CD4-positive, alpha-beta T cell treated with Interleukin-6 for 4 hours (primary cell): ENCODE measurements at regions not wholly inside any gene's neighbourhood (a gene's known extent, or its start where the extent isn't known, plus 50 kb on each side); places are given as distances from the start of the nearest gene placed in this dataset.

Experiments
- DNase-seq: peaks from one replicate; pipeline ENCODE4 v3.0.0-alpha.2; 2020; ENCODE audit warnings: mixed read lengths

- no peak for DNase-seq
These were observed 94.3 kb downstream of the EDN1 start for GRCh38 chr6:12384357-12384912.

- no peak for DNase-seq
These were observed 95.2 kb downstream of the EDN1 start for GRCh38 chr6:12385316-12385715.

- no peak for DNase-seq
These were observed 96.7 kb downstream of the EDN1 start for GRCh38 chr6:12386816-12387215.

DNA sequence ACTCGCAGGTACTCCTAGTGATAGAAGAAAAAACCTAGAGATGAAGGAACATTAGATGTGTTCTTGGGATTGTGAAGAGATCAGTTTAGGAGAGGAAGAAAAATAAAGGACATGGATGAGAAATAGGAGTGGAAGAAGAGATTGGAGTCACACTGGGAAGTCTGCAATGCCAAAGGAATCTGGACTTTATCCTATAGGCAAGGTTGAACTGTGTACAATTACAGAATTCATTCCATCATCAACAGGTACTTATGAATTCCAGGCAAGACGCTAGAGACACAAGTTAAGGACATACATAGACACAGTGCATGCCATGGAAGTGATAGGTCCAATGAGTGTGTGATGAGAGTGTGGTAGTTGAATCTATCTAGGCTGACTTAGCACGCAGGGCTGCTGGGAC lies 101.3 kb downstream of the EDN1 start:
- DNase-seq = no peak

GRCh38 chr6:12392490-12392889 lies 102.3 kb downstream of the EDN1 start:
- no peak for DNase-seq

GRCh38 chr6:12393100-12393499 lies 102.9 kb downstream of the EDN1 start:
- no peak for DNase-seq

DNA sequence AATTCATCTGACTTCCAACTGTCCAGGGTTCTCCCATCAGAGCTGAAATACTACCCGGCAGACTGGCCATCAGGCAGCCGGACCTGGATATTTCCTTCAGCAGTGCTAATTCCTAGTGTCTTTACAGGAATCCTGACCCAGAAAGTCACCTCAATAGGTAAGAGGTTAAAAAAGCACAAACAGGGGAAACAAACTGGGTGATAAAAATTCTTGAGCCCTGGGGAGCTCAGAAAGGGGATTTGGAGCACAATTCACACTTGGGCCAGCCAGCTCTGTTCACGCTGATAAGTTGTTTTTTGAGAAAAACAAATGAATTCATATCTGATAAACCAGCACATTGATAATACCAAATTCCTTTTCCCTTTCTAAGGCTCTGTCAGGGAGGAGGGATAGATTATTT lies 104.0 kb downstream of the EDN1 start:
- DNase-seq = no peak

GRCh38 chr6:12395898-12396297 lies 105.7 kb downstream of the EDN1 start:
- no peak for DNase-seq

DNA sequence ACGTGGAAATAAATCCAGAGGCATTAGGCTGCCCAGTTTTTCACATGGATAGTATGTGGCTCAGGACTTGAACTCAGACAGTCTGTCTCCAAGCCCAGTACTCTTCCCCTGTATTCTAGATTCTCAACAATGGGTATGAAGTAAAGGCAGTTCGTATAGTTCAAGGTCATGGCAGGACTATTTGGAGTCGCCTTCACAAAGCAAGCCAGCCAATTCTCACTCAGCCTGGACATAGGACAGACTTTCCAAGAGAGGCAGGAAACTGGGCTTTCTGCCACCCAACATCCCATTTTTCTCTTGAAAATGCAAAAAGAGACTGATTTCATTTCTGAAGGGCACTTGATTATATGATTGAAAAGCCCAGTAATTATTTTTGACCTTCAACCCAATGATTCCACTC lies 111.0 kb downstream of the EDN1 start:
- DNase-seq = no peak

GRCh38 chr6:12403201-12403826 lies 113.2 kb downstream of the EDN1 start:
- DNase-seq = no peak

- DNase-seq = no peak
These were observed 113.9 kb downstream of the EDN1 start for GRCh38 chr6:12403947-12404647.

DNA sequence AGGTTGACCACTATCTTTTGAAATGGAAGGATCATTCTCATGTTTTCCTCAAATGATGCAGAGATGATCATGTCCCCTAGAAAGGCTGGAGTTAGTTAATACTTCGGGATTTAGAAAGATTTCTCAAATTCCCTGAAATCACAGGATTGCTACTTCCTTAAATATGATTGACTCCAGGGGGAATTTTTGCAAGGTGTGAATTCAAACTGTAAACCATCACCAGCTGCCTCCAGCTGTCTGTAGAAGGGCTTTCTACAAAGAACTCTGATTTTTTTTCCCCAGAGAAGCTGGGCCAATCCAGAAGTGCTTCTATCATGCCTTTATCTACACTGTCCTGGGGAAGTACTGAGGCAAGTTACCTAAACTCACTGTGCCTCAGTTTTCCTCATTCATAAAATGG lies 114.5 kb downstream of the EDN1 start:
- DNase-seq = no peak

- DNase-seq = no peak
These were observed 118.6 kb downstream of the EDN1 start for GRCh38 chr6:12408752-12409151.

GRCh38 chr6:12410946-12411345 lies 120.8 kb downstream of the EDN1 start:
- no peak for DNase-seq

GRCh38 chr6:12414096-12414675 lies 124.0 kb downstream of the EDN1 start:
- DNase-seq = no peak

GRCh38 chr6:12415980-12416598 lies 125.9 kb downstream of the EDN1 start:
- no peak for DNase-seq

DNA sequence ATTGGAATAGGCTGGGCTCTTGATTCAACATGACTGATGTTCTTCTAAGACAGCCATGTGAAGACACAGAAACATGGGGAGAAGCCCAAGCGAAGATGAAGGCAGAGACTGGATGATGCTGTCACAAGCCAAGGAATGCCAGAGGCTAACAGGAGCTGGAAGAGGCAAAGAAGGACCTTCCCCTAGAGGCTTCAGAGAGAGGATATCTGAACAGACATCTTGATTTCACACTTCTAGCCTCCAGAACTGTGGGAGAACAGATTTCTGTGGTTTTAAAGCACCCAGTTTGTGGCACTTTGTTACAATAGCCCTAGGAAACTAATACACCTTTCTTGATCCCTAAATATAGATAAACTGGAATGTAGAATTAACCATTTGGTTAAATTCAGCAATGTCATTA lies 127.0 kb downstream of the EDN1 start:
- DNase-seq = no peak

GRCh38 chr6:12418946-12419345 lies 128.8 kb downstream of the EDN1 start:
- no peak for DNase-seq

DNA sequence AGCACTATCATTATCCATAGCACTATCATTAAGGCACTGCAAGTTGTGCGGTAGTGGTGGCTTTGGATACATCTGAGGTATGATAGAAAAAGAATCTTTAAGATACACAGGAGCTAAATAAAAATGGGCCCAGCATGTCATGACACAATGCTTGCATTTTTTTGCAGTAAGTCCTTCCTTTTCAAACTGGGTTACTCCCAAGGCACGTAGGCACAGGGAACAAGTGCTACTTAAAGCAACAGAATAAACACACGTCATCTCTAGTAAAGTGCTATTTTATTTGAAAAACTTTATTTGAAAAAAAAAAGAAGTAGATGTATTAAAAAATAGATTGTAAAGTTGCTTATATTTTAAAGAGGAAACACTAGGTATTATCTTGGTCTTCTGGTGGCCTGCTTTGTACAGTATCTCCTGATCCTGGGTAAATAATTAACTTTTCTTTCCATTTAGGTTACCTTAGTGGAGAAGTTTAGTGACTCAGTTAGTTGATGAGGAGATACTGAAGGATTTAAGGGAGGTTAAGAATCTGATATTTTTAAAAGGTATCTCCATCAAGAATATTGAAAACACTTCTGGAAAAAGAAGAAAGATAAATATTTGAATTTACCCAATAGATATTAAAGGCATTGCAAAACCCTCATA lies 129.6 kb downstream of the EDN1 start:
- DNase-seq = no peak

DNA sequence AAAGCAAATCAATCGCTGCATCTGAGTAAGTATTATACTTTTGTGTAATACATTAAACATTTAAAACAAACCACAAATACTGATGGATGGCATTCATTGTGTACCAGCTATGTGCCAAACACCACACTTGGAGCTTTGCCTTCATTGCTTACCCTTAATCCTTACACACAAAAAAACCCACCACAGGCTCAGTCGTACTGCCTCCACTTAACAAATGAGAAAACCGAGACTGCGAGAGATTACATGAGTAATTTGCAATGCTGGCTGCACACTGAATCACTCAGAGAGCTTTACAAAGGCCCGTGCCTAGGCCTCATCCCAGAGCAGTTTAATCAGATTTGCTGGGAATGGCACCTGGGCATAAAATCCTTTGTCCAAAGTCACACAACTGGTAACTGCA lies 130.5 kb downstream of the EDN1 start:
- no peak for DNase-seq

DNA sequence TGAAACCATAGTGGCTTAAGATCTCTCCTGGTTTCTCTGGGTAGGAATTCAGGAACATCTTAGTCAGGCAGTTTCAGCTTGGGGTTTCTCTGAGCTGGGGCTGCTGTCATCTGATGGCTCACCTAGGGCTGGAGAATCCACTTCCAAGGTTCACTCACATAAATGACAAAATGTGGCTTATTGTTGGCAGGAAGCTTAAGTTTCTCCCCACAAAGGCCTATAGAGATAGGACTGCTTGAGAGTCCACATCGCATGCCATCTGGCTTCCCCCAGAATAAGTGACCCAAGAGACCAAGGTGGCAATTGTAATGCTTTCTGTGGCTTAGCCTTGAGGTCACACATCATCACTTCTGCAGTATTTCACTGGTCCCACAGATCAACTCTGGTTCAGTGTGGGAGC lies 131.4 kb downstream of the EDN1 start:
- no peak for DNase-seq

DNA sequence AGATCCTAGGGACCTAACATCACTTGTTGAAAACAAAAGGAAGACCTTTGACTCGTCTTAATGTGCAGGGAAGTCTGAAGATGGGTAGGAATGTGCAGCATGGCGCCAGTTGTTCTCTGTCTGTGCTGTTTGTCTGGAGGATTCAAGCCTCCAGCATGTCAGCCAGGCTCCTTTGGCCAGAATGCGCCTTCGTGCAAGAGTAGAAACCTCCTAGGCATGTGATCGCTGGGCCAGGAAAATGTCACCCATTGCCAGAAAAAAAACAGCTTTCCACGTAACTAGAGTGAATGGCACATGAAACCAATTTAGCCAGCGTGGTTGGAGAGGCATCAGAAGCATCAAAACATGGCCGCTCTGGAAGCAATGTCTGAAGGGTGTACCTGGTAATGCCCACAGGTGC lies 132.7 kb downstream of the EDN1 start:
- DNase-seq = no peak

DNA sequence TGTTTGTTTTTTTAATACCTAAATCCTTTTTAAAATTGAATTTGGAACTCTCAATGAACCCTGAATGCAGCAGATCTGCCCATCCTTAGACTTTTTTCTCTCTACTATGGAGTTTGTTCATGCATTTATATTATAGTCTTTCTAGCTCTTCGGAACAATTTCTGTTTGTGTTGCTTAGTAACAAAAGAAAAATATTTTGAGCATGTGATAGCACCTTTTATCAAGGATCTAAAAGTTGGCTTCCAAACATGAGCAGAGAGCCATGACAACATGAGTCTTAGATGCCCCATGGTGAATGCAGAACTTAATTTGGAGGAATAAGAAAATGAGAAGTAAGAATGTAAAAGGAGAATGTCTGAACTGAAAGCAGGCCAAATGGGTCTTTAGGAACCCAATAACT lies 133.7 kb downstream of the EDN1 start:
- no peak for DNase-seq
